ENCODE measurements at regions not wholly inside any gene's neighbourhood (a gene's known extent, or its start where the extent isn't known, plus 50 kb on each side); places are given as distances from the start of the nearest gene placed in this dataset.

DNA sequence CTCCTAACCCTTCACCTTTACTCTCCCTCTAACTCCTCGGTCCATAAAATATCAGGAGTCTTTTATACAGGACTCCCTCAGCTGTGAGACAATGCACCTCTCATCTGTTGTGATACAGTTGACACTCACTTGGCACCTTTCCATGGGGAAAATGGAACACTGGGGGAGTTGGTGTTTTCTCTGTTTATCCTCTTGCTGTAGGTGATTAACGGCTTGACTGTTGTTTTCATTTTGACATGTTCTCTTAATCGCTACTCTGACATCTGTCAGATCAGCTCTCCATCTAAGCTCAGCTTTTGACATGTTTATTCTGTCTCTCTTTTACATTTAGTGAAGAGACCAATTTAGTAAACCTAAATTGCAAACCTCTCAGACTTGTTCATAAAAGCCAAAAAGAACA lies 604.8 kb downstream of the TRAM1L1 start:
- TF ChIP-seq EZH2phosphoT487 (IDR thresholded peaks at IDR 0.05; ENCODE audit: insufficient read depth, low read depth) (no peak), EZH2 (IDR thresholded peaks at IDR 0.05; ENCODE audit: insufficient read depth, poor library complexity, severe bottlenecking) (no peak)

Data from GM23248 (cell line).